ENCODE measurements at regions not wholly inside any gene's neighbourhood (a gene's known extent, or its start where the extent isn't known, plus 50 kb on each side); places are given as distances from the start of the nearest gene placed in this dataset.

- TF ChIP-seq CTCF (IDR thresholded peaks at IDR 0.05; ENCODE audit: low read depth, low read length) = no peak
- H3K4me3 ChIP-seq (replicated peaks in 1 of 2; ENCODE audit: low read depth in 2 of 2, low read length in 2 of 2) = no peak overlapping the region
- DNase-seq (ENCODE audit: low read depth in 2 of 2) = no peak
Measured at GRCh38 chr13:103350147-103350546, 283.9 kb upstream of the SLC10A2 start.

- TF ChIP-seq CTCF (IDR thresholded peaks at IDR 0.05; ENCODE audit: low read depth, low read length) = no peak
- H3K4me3 ChIP-seq (replicated peaks in 1 of 2; ENCODE audit: low read depth in 2 of 2, low read length in 2 of 2) = no peak overlapping the region
- DNase-seq (ENCODE audit: low read depth in 2 of 2) = no peak
Measured at GRCh38 chr13:103349211-103349980, 283.2 kb upstream of the SLC10A2 start.

GRCh38 chr13:103335241-103335640 is 269.0 kb upstream of the SLC10A2 start:
- no peak for DNase-seq (ENCODE audit: low read depth in 2 of 2)
- no peak for TF ChIP-seq CTCF (IDR thresholded peaks at IDR 0.05; ENCODE audit: low read depth, low read length)

GRCh38 chr13:103331924-103332323 is 265.7 kb upstream of the SLC10A2 start:
- H3K4me3 ChIP-seq (replicated peaks in 1 of 2; ENCODE audit: low read depth in 2 of 2, low read length in 2 of 2) = no peak overlapping the region
- DNase-seq (ENCODE audit: low read depth in 2 of 2) = no peak
- no peak for TF ChIP-seq CTCF (IDR thresholded peaks at IDR 0.05; ENCODE audit: low read depth, low read length)

More at GRCh38 chr13:103335241-103335640, 269.0 kb upstream of the SLC10A2 start:
- H3K4me3 ChIP-seq (replicated peaks in 1 of 2; ENCODE audit: low read depth in 2 of 2, low read length in 2 of 2) = no peak overlapping the region

GRCh38 chr13:103328899-103329298 is 262.7 kb upstream of the SLC10A2 start:
- peak in 1 of 2 donors; percentile 43 for DNase-seq (ENCODE audit: low read depth in 2 of 2)
- H3K4me3 ChIP-seq (replicated peaks in 1 of 2; ENCODE audit: low read depth in 2 of 2, low read length in 2 of 2) = no peak overlapping the region
- TF ChIP-seq CTCF (IDR thresholded peaks at IDR 0.05; ENCODE audit: low read depth, low read length) = no peak

- no peak for TF ChIP-seq CTCF (IDR thresholded peaks at IDR 0.05; ENCODE audit: low read depth, low read length)
- peak in 1 of 2 donors; percentile 52 for DNase-seq (ENCODE audit: low read depth in 2 of 2)
- H3K4me3 ChIP-seq (replicated peaks in 1 of 2; ENCODE audit: low read depth in 2 of 2, low read length in 2 of 2) = no peak overlapping the region
Measured at GRCh38 chr13:103326326-103326725, 260.1 kb upstream of the SLC10A2 start.

- TF ChIP-seq CTCF (IDR thresholded peaks at IDR 0.05; ENCODE audit: low read depth, low read length) = no peak
- no peak overlapping the region for H3K4me3 ChIP-seq (replicated peaks in 1 of 2; ENCODE audit: low read depth in 2 of 2, low read length in 2 of 2)
- DNase-seq (ENCODE audit: low read depth in 2 of 2) = no peak
Measured at GRCh38 chr13:103325672-103326071, 259.5 kb upstream of the SLC10A2 start.
